KG1 (cell line): ENCODE measurements at regions not wholly inside any gene's neighbourhood (a gene's known extent, or its start where the extent isn't known, plus 50 kb on each side); places are given as distances from the start of the nearest gene placed in this dataset.

Experiments used
- DNase-seq: peaks from one replicate; lab custom pipeline; 2025; lab: John Stamatoyannopoulos, UW

- no peak for DNase-seq
These were observed 219.3 kb upstream of the MKLN1 start for GRCh38 chr7:131108212-131108940.

GRCh38 chr7:131109011-131109758, 218.5 kb upstream of the MKLN1 start:
- DNase-seq = no peak

GRCh38 chr7:131109759-131110296, 217.8 kb upstream of the MKLN1 start:
- no peak for DNase-seq

GRCh38 chr7:131110297-131111080, 217.2 kb upstream of the MKLN1 start:
- DNase-seq = no peak

GRCh38 chr7:131111081-131111576, 216.5 kb upstream of the MKLN1 start:
- no peak for DNase-seq

- DNase-seq = no peak
These were observed 215.9 kb upstream of the MKLN1 start for GRCh38 chr7:131111792-131112191.

- no peak for DNase-seq
These were observed 215.2 kb upstream of the MKLN1 start for GRCh38 chr7:131112431-131112830.

GRCh38 chr7:131115340-131115739, 212.3 kb upstream of the MKLN1 start:
- DNase-seq = no peak

- DNase-seq = no peak
These were observed 210.2 kb upstream of the MKLN1 start for GRCh38 chr7:131117439-131117838.

- no peak for DNase-seq
These were observed 208.3 kb upstream of the MKLN1 start for GRCh38 chr7:131119381-131119780.

- DNase-seq = no peak
These were observed 205.3 kb upstream of the MKLN1 start for GRCh38 chr7:131122394-131122793.

GRCh38 chr7:131124001-131124629, 203.6 kb upstream of the MKLN1 start:
- DNase-seq = no peak

GRCh38 chr7:131124867-131125266, 202.8 kb upstream of the MKLN1 start:
- DNase-seq = no peak

- DNase-seq = no peak
These were observed 197.4 kb upstream of the MKLN1 start for GRCh38 chr7:131130324-131130723.

GRCh38 chr7:131131012-131131745, 196.5 kb upstream of the MKLN1 start:
- no peak for DNase-seq

GRCh38 chr7:131131746-131132431, 195.8 kb upstream of the MKLN1 start:
- no peak for DNase-seq

GRCh38 chr7:131139462-131139861, 188.2 kb upstream of the MKLN1 start:
- DNase-seq = no peak

- no peak for DNase-seq
These were observed 186.2 kb upstream of the MKLN1 start for GRCh38 chr7:131141443-131141967.

- no peak for DNase-seq
These were observed 183.8 kb upstream of the MKLN1 start for GRCh38 chr7:131143869-131144268.

GRCh38 chr7:131145026-131145425, 182.7 kb upstream of the MKLN1 start:
- DNase-seq = no peak
